HG03039 (cell line): ENCODE measurements at regions not wholly inside any gene's neighbourhood (a gene's known extent, or its start where the extent isn't known, plus 50 kb on each side); places are given as distances from the start of the nearest gene placed in this dataset.
"Not testable (repeated sequence)": the region's sequence is repeated elsewhere in the genome, so short reads cannot be mapped to it uniquely, and the experiment has no call there.

Source experiments
- ATAC-seq: cut with Tn5 transposase; IDR thresholded peaks from one replicate; pipeline ENCODE4 v1.9.1; 2021; ENCODE audit warnings: mild to moderate bottlenecking, moderate library complexity; ENCODE audit not compliant: unreplicated experiment

GRCh38 chr6:115814907-115815306 lies 245.8 kb downstream of the FRK start:
- no peak for ATAC-seq

DNA sequence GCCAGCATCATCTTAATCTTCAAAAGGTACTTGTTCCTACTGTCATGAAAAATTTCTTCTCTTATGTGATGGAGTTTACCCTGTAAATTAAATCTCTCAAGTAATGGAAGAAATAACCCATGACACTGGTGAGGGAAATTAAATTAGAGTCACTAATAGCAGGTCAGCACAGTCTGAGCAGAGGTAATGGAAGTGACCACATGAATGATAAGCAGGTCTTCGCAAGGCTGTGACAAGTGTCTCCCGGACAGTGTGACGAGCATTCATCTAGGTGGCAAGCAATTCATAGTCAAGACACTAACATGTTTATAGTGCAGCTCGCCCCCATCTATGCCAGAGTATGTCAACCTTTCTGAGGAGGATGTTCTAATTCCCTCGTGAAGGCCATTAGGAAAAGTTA lies 249.2 kb downstream of the FRK start:
- ATAC-seq: no peak

DNA sequence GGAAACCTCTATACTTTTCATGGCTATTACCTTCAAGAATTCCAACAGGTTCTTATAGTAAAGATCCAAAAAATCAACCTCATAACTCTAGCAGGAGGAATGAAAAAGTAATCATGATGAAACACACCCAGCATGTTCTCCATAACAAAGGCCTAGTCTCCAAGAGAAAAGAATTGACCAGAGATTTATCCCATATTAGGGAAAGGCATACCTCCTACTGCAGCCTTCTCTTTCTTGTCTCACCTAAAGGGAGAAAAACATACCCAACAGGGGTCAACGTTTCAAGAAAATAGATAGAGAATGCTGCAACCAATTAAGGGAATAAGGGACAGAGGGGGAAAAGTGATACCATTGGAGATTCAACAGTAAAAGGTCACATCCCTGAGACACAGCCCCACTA lies 262.5 kb downstream of the FRK start:
- ATAC-seq: no peak

- no peak for ATAC-seq
Measured at GRCh38 chr6:115796829-115797228, 263.9 kb downstream of the FRK start.

GRCh38 chr6:115796061-115796460 lies 264.6 kb downstream of the FRK start:
- ATAC-seq: no peak

GRCh38 chr6:115783402-115784061 lies 277.2 kb downstream of the FRK start:
- no peak for ATAC-seq

- ATAC-seq: no peak
Measured at GRCh38 chr6:115782612-115783011, 278.1 kb downstream of the FRK start.

- no peak for ATAC-seq
Measured at GRCh38 chr6:115773741-115774140, 286.9 kb downstream of the FRK start.

DNA sequence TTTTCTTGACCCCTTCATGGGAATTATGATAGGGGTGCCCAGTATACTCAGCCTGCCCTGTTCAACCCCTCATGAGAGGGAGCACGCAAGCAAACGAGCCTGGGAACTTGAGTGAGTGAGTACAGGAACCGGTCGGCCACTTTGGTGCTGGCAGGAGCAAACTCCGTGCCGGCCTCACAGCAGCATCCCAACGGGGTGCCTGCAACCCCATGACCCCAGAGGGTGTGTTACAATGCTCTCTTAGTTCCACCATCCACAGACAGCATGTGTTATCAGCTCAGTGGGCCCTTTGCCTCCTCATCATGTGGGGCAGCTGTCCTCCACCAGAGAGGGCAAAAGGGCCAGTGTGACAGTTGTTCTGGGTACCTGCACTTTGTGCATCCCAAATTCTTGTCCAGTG lies 289.8 kb downstream of the FRK start:
- no peak for ATAC-seq

DNA sequence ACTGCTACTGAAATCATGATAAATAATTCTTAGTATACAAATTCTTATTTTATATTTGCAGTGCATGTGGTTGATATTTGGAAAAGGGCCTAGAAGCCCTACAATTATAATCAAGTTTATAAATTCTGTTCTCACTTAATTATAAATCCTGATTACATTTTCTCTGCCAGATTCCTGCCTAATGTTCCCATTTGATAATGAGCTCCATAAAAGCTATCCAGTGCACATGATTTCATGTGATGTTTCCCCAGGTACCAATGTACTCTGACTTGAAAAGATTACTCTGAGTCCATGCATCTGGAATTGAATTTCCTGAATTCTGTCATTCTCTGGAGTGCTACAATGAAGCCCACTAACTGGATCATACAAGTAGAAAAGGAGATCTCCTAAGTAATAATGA lies 292.2 kb downstream of the FRK start:
- no peak for ATAC-seq

- no peak for ATAC-seq
Measured at GRCh38 chr6:115767931-115768330, 292.8 kb downstream of the FRK start.

DNA sequence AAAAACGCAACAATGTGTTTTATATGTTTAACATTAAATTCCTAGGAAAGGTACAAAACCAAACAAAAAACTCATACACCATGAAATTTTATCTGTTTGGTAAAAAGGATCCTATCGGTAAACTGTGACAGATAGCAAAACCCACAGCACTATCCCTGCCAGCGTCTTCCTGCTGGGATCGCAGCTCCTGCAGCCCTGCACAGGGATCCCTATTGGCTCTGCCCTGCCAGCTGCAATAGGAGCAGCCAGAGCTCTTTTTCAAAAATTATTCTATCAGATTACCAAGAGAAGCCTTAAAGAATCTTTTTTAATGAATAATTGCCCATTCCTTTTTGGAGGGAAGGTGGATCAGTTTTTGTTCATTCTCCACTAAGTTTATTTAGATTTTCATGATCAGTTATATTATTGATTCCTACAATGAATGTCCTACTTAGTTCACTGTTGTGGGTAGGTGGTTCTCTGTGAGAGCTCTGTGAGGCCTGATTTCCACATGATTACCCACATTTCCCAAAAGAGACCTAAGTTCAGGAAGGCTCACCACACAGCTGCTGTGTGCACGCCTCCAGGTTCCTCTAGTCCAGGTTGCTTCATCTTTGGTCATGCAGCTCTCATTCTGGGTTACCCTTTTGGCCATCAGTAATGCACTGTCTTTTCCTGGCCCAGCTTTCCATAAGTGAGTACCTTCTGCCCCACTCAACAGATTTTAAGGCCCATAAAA lies 293.8 kb downstream of the FRK start:
- ATAC-seq: no peak

GRCh38 chr6:115765966-115766365 lies 294.7 kb downstream of the FRK start:
- no peak for ATAC-seq

- ATAC-seq: no peak
Measured at GRCh38 chr6:115759051-115759450, 301.6 kb downstream of the FRK start.

- no peak for ATAC-seq
Measured at GRCh38 chr6:115753446-115753845, 307.2 kb downstream of the FRK start.

DNA sequence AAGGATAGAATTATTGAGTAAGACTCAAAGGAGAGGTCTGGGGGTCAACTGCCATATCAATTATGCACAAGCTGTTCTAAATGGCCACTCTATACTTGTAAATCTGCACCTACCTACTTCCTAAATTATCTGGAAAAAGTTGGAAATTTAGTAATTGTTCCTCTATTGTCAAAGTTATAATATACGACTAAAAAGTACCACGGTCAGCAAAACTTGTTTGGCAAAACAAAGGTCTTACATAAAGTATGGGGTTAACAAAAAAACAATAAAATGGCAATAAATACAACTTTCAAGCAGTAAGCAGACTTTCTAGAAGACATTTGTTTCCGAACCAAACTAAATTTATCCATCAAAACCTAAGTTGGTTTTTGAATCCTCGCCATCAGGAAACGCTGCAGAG lies 309.7 kb downstream of the FRK start:
- no peak for ATAC-seq

DNA sequence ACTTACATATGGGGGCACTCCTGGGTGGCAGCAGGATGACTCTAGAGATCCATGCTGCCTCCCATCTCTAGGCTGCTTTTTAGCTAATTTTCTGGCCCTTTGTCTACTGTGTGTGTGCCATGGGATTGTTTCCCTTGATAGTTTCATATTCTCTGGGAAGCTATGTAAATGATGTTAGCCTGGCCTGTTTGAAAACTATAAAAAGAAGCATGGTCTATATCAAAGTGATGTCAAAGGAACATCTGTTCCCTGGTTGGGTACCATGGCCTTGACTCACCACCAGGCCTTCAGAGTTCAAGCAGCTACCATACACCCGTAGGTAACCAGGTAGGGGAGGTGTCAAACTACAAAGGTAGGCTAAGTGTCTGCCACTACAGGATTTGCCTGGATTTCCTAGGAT lies 310.4 kb downstream of the FRK start:
- no peak for ATAC-seq

DNA sequence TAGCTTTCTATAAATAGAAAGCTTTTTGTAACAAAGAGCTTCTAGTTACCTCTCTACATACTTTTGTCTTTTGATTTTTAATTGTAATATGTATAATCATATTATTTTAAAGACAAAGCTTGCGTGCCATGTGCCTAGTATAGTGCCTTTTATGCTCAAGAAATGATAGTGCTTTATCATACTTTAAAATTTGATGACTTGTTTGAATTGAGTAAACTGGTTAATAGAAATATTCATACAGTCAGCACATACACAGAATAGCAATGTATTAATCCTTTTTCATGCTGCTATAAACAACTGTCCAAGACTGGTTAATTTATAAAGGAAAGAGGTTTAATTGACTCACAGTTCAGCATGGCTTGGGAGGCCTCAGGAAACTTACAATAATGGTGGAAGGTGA lies 313.0 kb downstream of the FRK start:
- ATAC-seq: no peak

DNA sequence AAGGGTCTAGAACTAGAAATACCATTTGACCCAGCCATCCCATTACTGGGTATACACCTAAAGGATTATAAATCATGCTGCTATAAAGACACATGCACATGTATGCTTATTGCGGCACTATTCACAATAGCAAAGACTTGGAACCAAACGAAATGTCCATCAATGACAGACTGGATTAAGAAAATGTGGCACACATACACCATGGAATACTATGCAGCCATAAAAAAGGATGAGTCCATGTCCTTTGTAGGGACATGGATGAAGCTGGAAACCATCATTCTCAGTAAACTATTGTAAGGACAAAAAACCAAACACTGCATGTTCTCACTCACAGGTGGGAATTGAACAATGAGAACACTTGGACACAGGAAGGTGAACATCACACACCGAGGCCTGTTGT lies 314.1 kb downstream of the FRK start:
- not testable (repeated sequence) for ATAC-seq

DNA sequence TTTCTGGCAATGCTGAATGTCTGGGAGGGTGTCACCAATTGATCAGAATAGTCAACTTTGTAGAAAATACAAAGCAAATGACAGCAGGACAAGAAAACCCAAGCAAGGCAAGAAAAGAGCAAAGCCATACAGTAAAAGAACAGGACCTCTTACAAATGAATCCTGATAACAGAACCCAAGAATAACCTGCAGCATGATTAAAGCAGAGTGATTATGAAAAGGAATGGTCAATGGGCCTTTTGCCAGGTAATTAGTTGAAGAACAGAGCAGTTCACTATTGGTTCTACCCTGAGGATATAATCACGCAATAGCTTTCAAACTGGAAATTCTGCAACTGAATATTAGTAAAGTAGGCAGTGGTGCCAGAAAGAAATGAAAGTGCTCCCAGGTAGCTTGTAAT lies 319.8 kb downstream of the FRK start:
- no peak for ATAC-seq

GRCh38 chr6:115735610-115736009 lies 325.1 kb downstream of the FRK start:
- ATAC-seq: no peak

DNA sequence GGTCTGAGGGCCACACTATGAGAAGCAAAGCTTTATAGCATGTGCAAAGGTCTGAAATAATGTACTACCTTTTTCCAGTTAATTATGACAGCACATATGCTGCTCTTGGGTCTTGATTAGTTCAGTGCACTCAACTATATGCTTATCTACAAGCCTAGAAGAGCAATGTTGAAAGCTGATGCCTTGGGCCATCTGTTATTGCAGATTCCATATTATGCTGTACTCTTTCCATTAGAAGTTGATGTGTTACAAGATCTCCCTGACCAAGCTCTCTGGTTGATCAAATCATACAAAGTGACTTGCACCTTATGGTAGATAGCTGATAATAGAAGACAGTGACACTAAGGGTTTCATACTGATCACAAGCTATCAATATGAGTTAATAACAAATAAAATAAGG lies 327.3 kb downstream of the FRK start:
- ATAC-seq: no peak

DNA sequence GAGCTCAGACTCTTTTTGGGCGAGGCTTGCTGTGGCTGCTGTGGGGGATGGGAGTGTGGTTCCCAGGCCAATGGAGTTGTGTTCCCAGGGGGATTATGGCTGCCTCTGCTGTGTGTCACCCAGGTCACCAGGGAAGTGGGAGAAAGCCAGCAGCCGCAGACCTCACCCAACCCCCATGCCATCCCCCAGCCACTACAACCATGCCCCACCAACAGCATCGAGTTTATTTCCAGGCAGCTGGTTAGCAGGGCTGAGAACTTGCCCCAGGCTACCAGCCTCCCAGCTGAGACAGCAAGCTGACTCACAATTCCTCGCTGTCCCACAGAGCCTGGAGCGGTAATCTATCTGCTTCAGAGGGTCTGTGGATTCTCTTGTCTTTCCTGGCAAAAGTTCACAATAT lies 331.7 kb downstream of the FRK start:
- no peak for ATAC-seq
